Neural progenitor cell (in vitro differentiated cells): ENCODE measurements at regions not wholly inside any gene's neighbourhood (a gene's known extent, or its start where the extent isn't known, plus 50 kb on each side); places are given as distances from the start of the nearest gene placed in this dataset.
"Not testable (repeated sequence)": the region's sequence is repeated elsewhere in the genome, so short reads cannot be mapped to it uniquely, and the experiment has no call there.

ENCODE experiments used
- EZH2 ChIP-seq: fragments of 200-600 bp; sonication (generic); IDR thresholded peaks from 2 replicates; pipeline ENCODE4 v1.6.1; 2017; ENCODE audit warnings: antibody characterized with exemption, mild to moderate bottlenecking, moderate library complexity
- EZH2phosphoT487 ChIP-seq: fragments of 200-600 bp; sonication (generic); IDR thresholded peaks from 2 replicates; pipeline ENCODE4 v1.6.1; 2017; ENCODE audit warnings: antibody characterized with exemption
- TF ChIP-seq, protein P1 (sequence below): fragments of 200-600 bp; sonication (generic); IDR thresholded peaks from 2 replicates; pipeline ENCODE4 v1.5.1; 2017; ENCODE audit warnings: antibody characterized with exemption, mild to moderate bottlenecking

- TF ChIP-seq, protein P1, sequence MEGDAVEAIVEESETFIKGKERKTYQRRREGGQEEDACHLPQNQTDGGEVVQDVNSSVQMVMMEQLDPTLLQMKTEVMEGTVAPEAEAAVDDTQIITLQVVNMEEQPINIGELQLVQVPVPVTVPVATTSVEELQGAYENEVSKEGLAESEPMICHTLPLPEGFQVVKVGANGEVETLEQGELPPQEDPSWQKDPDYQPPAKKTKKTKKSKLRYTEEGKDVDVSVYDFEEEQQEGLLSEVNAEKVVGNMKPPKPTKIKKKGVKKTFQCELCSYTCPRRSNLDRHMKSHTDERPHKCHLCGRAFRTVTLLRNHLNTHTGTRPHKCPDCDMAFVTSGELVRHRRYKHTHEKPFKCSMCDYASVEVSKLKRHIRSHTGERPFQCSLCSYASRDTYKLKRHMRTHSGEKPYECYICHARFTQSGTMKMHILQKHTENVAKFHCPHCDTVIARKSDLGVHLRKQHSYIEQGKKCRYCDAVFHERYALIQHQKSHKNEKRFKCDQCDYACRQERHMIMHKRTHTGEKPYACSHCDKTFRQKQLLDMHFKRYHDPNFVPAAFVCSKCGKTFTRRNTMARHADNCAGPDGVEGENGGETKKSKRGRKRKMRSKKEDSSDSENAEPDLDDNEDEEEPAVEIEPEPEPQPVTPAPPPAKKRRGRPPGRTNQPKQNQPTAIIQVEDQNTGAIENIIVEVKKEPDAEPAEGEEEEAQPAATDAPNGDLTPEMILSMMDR = not testable (repeated sequence)
- TF ChIP-seq EZH2phosphoT487, EZH2: not testable (repeated sequence)
These were observed 52.3 kb upstream of the HCN1 start for GRCh38 chr5:45748511-45748910.
